Activated CD4-positive, alpha-beta T cell treated with anti-CD3 and anti-CD28 coated beads, Interleukin-2, amount 50 U/mL, for 24 hours (primary cell): ENCODE measurements at regions not wholly inside any gene's neighbourhood (a gene's known extent, or its start where the extent isn't known, plus 50 kb on each side); places are given as distances from the start of the nearest gene placed in this dataset.

ENCODE experiments used
- DNase-seq, 2 donors: peaks; one replicate each; pipeline ENCODE4 v3.0.0-alpha.2; 2020; ENCODE audit warnings: low read depth in 1 of 2, low spot score in 1 of 2

GRCh38 chr6:122042960-122043735, 356.3 kb upstream of the HSF2 start:
- no peak for DNase-seq

- DNase-seq = no peak
These were observed 350.9 kb upstream of the HSF2 start for GRCh38 chr6:122048570-122048969.

- DNase-seq = no peak
These were observed 350.1 kb upstream of the HSF2 start for GRCh38 chr6:122049341-122049740.

GRCh38 chr6:122050242-122050755, 349.2 kb upstream of the HSF2 start:
- DNase-seq = no peak

GRCh38 chr6:122052346-122052900, 347.0 kb upstream of the HSF2 start:
- no peak for DNase-seq

GRCh38 chr6:122059918-122060317, 339.5 kb upstream of the HSF2 start:
- no peak for DNase-seq

- DNase-seq = no peak
These were observed 337.6 kb upstream of the HSF2 start for GRCh38 chr6:122061855-122062254.

- no peak for DNase-seq
These were observed 336.4 kb upstream of the HSF2 start for GRCh38 chr6:122063076-122063475.

- no peak for DNase-seq
These were observed 335.7 kb upstream of the HSF2 start for GRCh38 chr6:122063761-122064160.

- no peak for DNase-seq
These were observed 333.3 kb upstream of the HSF2 start for GRCh38 chr6:122066200-122066599.

GRCh38 chr6:122068291-122068769, 331.1 kb upstream of the HSF2 start:
- no peak for DNase-seq

GRCh38 chr6:122069932-122070331, 329.5 kb upstream of the HSF2 start:
- DNase-seq = no peak

- DNase-seq = no peak
These were observed 327.3 kb upstream of the HSF2 start for GRCh38 chr6:122072014-122072647.

- no peak for DNase-seq
These were observed 324.2 kb upstream of the HSF2 start for GRCh38 chr6:122075084-122075838.

GRCh38 chr6:122075917-122076316, 323.5 kb upstream of the HSF2 start:
- no peak for DNase-seq

- no peak for DNase-seq
These were observed 321.8 kb upstream of the HSF2 start for GRCh38 chr6:122077603-122078002.

- no peak for DNase-seq
These were observed 321.0 kb upstream of the HSF2 start for GRCh38 chr6:122078481-122078880.

- no peak for DNase-seq
These were observed 319.5 kb upstream of the HSF2 start for GRCh38 chr6:122079916-122080315.

GRCh38 chr6:122081921-122082320, 317.5 kb upstream of the HSF2 start:
- no peak for DNase-seq

- no peak for DNase-seq
These were observed 317.1 kb upstream of the HSF2 start for GRCh38 chr6:122082370-122082769.

GRCh38 chr6:122092366-122092765, 307.1 kb upstream of the HSF2 start:
- no peak for DNase-seq
